ENCODE measurements at regions not wholly inside any gene's neighbourhood (a gene's known extent, or its start where the extent isn't known, plus 50 kb on each side); places are given as distances from the start of the nearest gene placed in this dataset.

- TF ChIP-seq, protein P1, sequence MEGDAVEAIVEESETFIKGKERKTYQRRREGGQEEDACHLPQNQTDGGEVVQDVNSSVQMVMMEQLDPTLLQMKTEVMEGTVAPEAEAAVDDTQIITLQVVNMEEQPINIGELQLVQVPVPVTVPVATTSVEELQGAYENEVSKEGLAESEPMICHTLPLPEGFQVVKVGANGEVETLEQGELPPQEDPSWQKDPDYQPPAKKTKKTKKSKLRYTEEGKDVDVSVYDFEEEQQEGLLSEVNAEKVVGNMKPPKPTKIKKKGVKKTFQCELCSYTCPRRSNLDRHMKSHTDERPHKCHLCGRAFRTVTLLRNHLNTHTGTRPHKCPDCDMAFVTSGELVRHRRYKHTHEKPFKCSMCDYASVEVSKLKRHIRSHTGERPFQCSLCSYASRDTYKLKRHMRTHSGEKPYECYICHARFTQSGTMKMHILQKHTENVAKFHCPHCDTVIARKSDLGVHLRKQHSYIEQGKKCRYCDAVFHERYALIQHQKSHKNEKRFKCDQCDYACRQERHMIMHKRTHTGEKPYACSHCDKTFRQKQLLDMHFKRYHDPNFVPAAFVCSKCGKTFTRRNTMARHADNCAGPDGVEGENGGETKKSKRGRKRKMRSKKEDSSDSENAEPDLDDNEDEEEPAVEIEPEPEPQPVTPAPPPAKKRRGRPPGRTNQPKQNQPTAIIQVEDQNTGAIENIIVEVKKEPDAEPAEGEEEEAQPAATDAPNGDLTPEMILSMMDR (IDR thresholded peaks at IDR 0.05) = no peak
- TF ChIP-seq POLR2A (IDR thresholded peaks at IDR 0.05) = no peak
- no peak for TF ChIP-seq EP300 (IDR thresholded peaks at IDR 0.05)
Observed at GRCh38 chr10:16186564-16186963, 250.2 kb upstream of the PTER start.

Measured in ovary (tissue), 3 donors.